Esophagus muscularis mucosa (tissue), 4 donors: ENCODE measurements at regions not wholly inside any gene's neighbourhood (a gene's known extent, or its start where the extent isn't known, plus 50 kb on each side); places are given as distances from the start of the nearest gene placed in this dataset.

Experiments used
- DNase-seq: peaks from one replicate; pipeline ENCODE4 v3.0.0-alpha.2; 2017; ENCODE audit errors: extremely low spot score
- H3K27ac ChIP-seq, 4 donors: fragments of 200-600 bp; sonication (generic); replicated peaks in 1 of 4; 1 replicate in 3 of 4; 2 replicates in 1 of 4; pipeline ENCODE4 v1.5.1; 2016 to 2019; ENCODE audit warnings: mild to moderate bottlenecking in 1 of 4
- H3K27me3 ChIP-seq, 4 donors: fragments of 200-600 bp; sonication (generic); one replicate each; pipeline versions ENCODE4 v1.5.1 to v1.6.0; 2016 to 2019
- H3K36me3 ChIP-seq, 4 donors: fragments of 200-600 bp; sonication (generic); one replicate each; pipeline ENCODE4 v1.5.1; 2016 to 2019
- H3K4me1 ChIP-seq, 4 donors: fragments of 200-600 bp; sonication (generic); one replicate each; pipeline ENCODE4 v1.5.1; 2016 to 2019
- H3K4me3 ChIP-seq, 4 donors: fragments of 200-600 bp; sonication (generic); 1 replicate in 2 of 4; 2 replicates in 2 of 4; pipeline ENCODE4 v1.5.1; 2016 to 2019; ENCODE audit warnings: mild to moderate bottlenecking in 4 of 4, moderate library complexity in 1 of 4
- H3K9me3 ChIP-seq, 4 donors: fragments of 200-600 bp; sonication (generic); 1 replicate in 3 of 4; 2 replicates in 1 of 4; pipeline ENCODE4 v1.5.1; 2016 to 2019
- CTCF ChIP-seq, 3 experiments: fragments of 200-600 bp in 2 of 3; fragments of 450-650 bp in 1 of 3; sonication (generic) in 2 of 3; IDR thresholded peaks; one replicate each; pipeline ENCODE4 v1.5.1; 2017 to 2019; ENCODE audit warnings: antibody characterized with exemption in 3 of 3, mild to moderate bottlenecking in 2 of 3, moderate library complexity in 1 of 3
- EP300 ChIP-seq: sonication (generic); formaldehyde crosslinking; IDR thresholded peaks from one replicate; pipeline ENCODE4 v1.6.1; 2017; ENCODE audit warnings: antibody characterized with exemption
- POLR2A ChIP-seq: fragments of 450-650 bp; IDR thresholded peaks from one replicate; pipeline ENCODE4 v1.6.1; 2017; ENCODE audit warnings: antibody characterized with exemption, moderate library complexity, mild to moderate bottlenecking, low read depth
- POLR2AphosphoS5 ChIP-seq, 2 donors: sonication (generic); formaldehyde crosslinking; IDR thresholded peaks; one replicate each; pipeline ENCODE4 v1.6.1; 2017; ENCODE audit warnings: antibody characterized with exemption in 2 of 2
- WGBS: methylation state at CpG from one replicate; pipeline ENCODE4 v1.1.5; 2018; 5-methylcytosine and 5-hydroxymethylcytosine counted together
- intact Hi-C: fragments of 100-400 bp; cut with DNase I; formaldehyde crosslinking; loops from one replicate; pipeline ENCODE4 v1.15.1; 2023

- no peak for DNase-seq
- Histone ChIP-seq H3K27ac (no peak overlapping the region), H3K4me3 (no peak overlapping the region), H3K36me3 (no peaks in the 10 kb centered on the region), H3K9me3 (no peaks in the 10 kb centered on the region), H3K4me1 (peaks cover 0 to 3% (median 0%) of the 10 kb centered on the region in 4 donors), H3K27me3 (no peaks in the 10 kb centered on the region)
- WGBS, result 81% methylated on average over 2 of the region's 2 CpGs
- TF ChIP-seq POLR2AphosphoS5 (IDR thresholded peaks at IDR 0.05), result no peak
- TF ChIP-seq POLR2A, result no peak
- no peak for TF ChIP-seq EP300
- no peak for TF ChIP-seq CTCF (IDR thresholded peaks at IDR 0.05)
- intact Hi-C loops, result no loop called here
Measured at GRCh38 chr2:48075631-48076030, 169.3 kb upstream of the FBXO11 start.

GRCh38 chr2:48080534-48081316 lies 174.4 kb upstream of the FBXO11 start:
- H3K4me1 ChIP-seq, result no peaks in the 10 kb centered on the region
- no peak overlapping the region for H3K4me3 ChIP-seq
- no peak for TF ChIP-seq EP300
- no peak for TF ChIP-seq CTCF (IDR thresholded peaks at IDR 0.05)
- TF ChIP-seq POLR2AphosphoS5 (IDR thresholded peaks at IDR 0.05), result no peak
- TF ChIP-seq POLR2A, result no peak

GRCh38 chr2:48081317-48081628 lies 175.0 kb upstream of the FBXO11 start:
- Histone ChIP-seq H3K4me3 (no peak overlapping the region), H3K36me3 (no peaks in the 10 kb centered on the region), H3K27me3 (no peaks in the 10 kb centered on the region), H3K9me3 (no peaks in the 10 kb centered on the region), H3K4me1 (no peaks in the 10 kb centered on the region), H3K27ac (no peak overlapping the region)
- intact Hi-C loops, result no loop called here
- no peak for TF ChIP-seq POLR2AphosphoS5 (IDR thresholded peaks at IDR 0.05)
- TF ChIP-seq EP300, result no peak
- TF ChIP-seq CTCF (IDR thresholded peaks at IDR 0.05), result no peak
- TF ChIP-seq POLR2A, result no peak
- 77% methylated on average over 7 of the region's 7 CpGs for WGBS
- DNase-seq, result no peak

More at GRCh38 chr2:48080534-48081316, 174.4 kb upstream of the FBXO11 start:
- 82% methylated on average over 6 of the region's 6 CpGs for WGBS
- no peak for DNase-seq
- no peaks in the 10 kb centered on the region for H3K27me3 ChIP-seq
- H3K36me3 ChIP-seq, result no peaks in the 10 kb centered on the region
- H3K27ac ChIP-seq, result no peak overlapping the region
- intact Hi-C loops, result no loop called here
- no peaks in the 10 kb centered on the region for H3K9me3 ChIP-seq

GRCh38 chr2:48085888-48086287 lies 179.6 kb upstream of the FBXO11 start:
- H3K4me3 ChIP-seq, result no peak overlapping the region
- intact Hi-C loops, result no loop called here

More at GRCh38 chr2:48085888-48086287, 179.6 kb upstream of the FBXO11 start:
- Histone ChIP-seq H3K36me3 (no peaks in the 10 kb centered on the region), H3K27ac (no peak overlapping the region), H3K27me3 (no peaks in the 10 kb centered on the region), H3K9me3 (peaks cover 0 to 6% (median 4%) of the 10 kb centered on the region in 4 donors), H3K4me1 (no peaks in the 10 kb centered on the region)
- peak; percentile 10 for DNase-seq
- TF ChIP-seq EP300, result no peak
- TF ChIP-seq POLR2AphosphoS5 (IDR thresholded peaks at IDR 0.05), result no peak
- no peak for TF ChIP-seq CTCF (IDR thresholded peaks at IDR 0.05)
- TF ChIP-seq POLR2A, result no peak
- WGBS, result 94% methylated on average over 1 of the region's 1 CpG
